ENCODE measurements at regions not wholly inside any gene's neighbourhood (a gene's known extent, or its start where the extent isn't known, plus 50 kb on each side); places are given as distances from the start of the nearest gene placed in this dataset.

GRCh38 chr9:86754581-86755560 lies 192.4 kb downstream of the GAS1 start:
- TF ChIP-seq POLR2A (IDR thresholded peaks at IDR 0.05; ENCODE audit: low read length) (no peak), GATA1 (IDR thresholded peaks at IDR 0.05; ENCODE audit: low read depth, low read length) (no peak)

Measured in erythroblast (primary cell).